VCaP (cell line): ENCODE measurements at regions not wholly inside any gene's neighbourhood (a gene's known extent, or its start where the extent isn't known, plus 50 kb on each side); places are given as distances from the start of the nearest gene placed in this dataset.

Experiments
- H3K27ac ChIP-seq: fragments of 450-650 bp; 2 replicates; pipeline ENCODE4 v1.5.1; 2017
- CTCF ChIP-seq: fragments of 450-650 bp; conservative IDR thresholded peaks from 2 replicates; pipeline ENCODE4 v1.5.1; 2017; ENCODE audit warnings: mild to moderate bottlenecking, moderate library complexity

- H3K27ac ChIP-seq: no peak overlapping the region
- no peak for TF ChIP-seq CTCF
Observed at GRCh38 chr13:34128661-34129060, 310.7 kb downstream of the RFC3 start.

- no peak for TF ChIP-seq CTCF
- H3K27ac ChIP-seq: no peak overlapping the region
Observed at GRCh38 chr13:34129436-34129835, 311.5 kb downstream of the RFC3 start.

GRCh38 chr13:34137200-34137599 lies 319.3 kb downstream of the RFC3 start:
- no peak for TF ChIP-seq CTCF
- no peak overlapping the region for H3K27ac ChIP-seq

- H3K27ac ChIP-seq: no peak overlapping the region
- TF ChIP-seq CTCF: no peak
Observed at GRCh38 chr13:34139660-34140227, 321.8 kb downstream of the RFC3 start.

GRCh38 chr13:34143637-34144036 lies 325.7 kb downstream of the RFC3 start:
- no peak for TF ChIP-seq CTCF
- H3K27ac ChIP-seq: no peak overlapping the region

GRCh38 chr13:34144142-34144541 lies 326.2 kb downstream of the RFC3 start:
- no peak for TF ChIP-seq CTCF
- H3K27ac ChIP-seq: no peak overlapping the region

- TF ChIP-seq CTCF: no peak
- no peak overlapping the region for H3K27ac ChIP-seq
Observed at GRCh38 chr13:34145061-34145460, 327.1 kb downstream of the RFC3 start.
